GM21786 (cell line): ENCODE measurements at regions not wholly inside any gene's neighbourhood (a gene's known extent, or its start where the extent isn't known, plus 50 kb on each side); places are given as distances from the start of the nearest gene placed in this dataset.

Source experiments
- ATAC-seq: cut with Tn5 transposase; IDR thresholded peaks from one replicate; pipeline ENCODE4 v1.9.1; 2021; ENCODE audit not compliant: unreplicated experiment

- peak; percentile 47 for ATAC-seq
These were observed 187.5 kb upstream of the ACVR2A start for GRCh38 chr2:147657086-147658000.

GRCh38 chr2:147649998-147650397, 194.8 kb upstream of the ACVR2A start:
- no peak for ATAC-seq

GRCh38 chr2:147649286-147649685, 195.5 kb upstream of the ACVR2A start:
- no peak for ATAC-seq

GRCh38 chr2:147648471-147648870, 196.4 kb upstream of the ACVR2A start:
- no peak for ATAC-seq

- no peak for ATAC-seq
These were observed 197.0 kb upstream of the ACVR2A start for GRCh38 chr2:147647816-147648215.

- ATAC-seq: no peak
These were observed 197.9 kb upstream of the ACVR2A start for GRCh38 chr2:147646818-147647468.

- ATAC-seq: no peak
These were observed 200.3 kb upstream of the ACVR2A start for GRCh38 chr2:147644491-147644890.

- ATAC-seq: no peak
These were observed 202.1 kb upstream of the ACVR2A start for GRCh38 chr2:147642765-147643164.

GRCh38 chr2:147641651-147642050, 203.2 kb upstream of the ACVR2A start:
- ATAC-seq: no peak

GRCh38 chr2:147639891-147640290, 204.9 kb upstream of the ACVR2A start:
- peak; percentile 76 for ATAC-seq

GRCh38 chr2:147639386-147639785, 205.4 kb upstream of the ACVR2A start:
- no peak for ATAC-seq

- peak; percentile 9 for ATAC-seq
These were observed 207.9 kb upstream of the ACVR2A start for GRCh38 chr2:147636886-147637285.

- no peak for ATAC-seq
These were observed 208.5 kb upstream of the ACVR2A start for GRCh38 chr2:147636238-147636882.

GRCh38 chr2:147634826-147635225, 210.0 kb upstream of the ACVR2A start:
- ATAC-seq: no peak

GRCh38 chr2:147632198-147632597, 212.6 kb upstream of the ACVR2A start:
- ATAC-seq: no peak

GRCh38 chr2:147631294-147631693, 213.5 kb upstream of the ACVR2A start:
- no peak for ATAC-seq

- no peak for ATAC-seq
These were observed 214.2 kb upstream of the ACVR2A start for GRCh38 chr2:147630585-147630984.

- peak; percentile 55 for ATAC-seq
These were observed 215.8 kb upstream of the ACVR2A start for GRCh38 chr2:147628971-147629421.

- peak; percentile 94 for ATAC-seq
These were observed 221.5 kb upstream of the ACVR2A start for GRCh38 chr2:147623328-147623727.

GRCh38 chr2:147621656-147622197, 223.1 kb upstream of the ACVR2A start:
- no peak for ATAC-seq

GRCh38 chr2:147619808-147620207, 225.0 kb upstream of the ACVR2A start:
- ATAC-seq: no peak
